OCI-LY1 (cell line): ENCODE measurements at regions not wholly inside any gene's neighbourhood (a gene's known extent, or its start where the extent isn't known, plus 50 kb on each side); places are given as distances from the start of the nearest gene placed in this dataset.

Experiments used
- H2AFZ ChIP-seq: fragments of 200-600 bp; sonication (generic), shearing (Covaris generic); 2 replicates; pipeline ENCODE4 v1.6.0; 2014; ENCODE audit warnings: antibody characterized with exemption, mild to moderate bottlenecking, low read length
- H3F3A ChIP-seq: fragments of 200-600 bp; sonication (generic), shearing (Covaris generic); 2 replicates; pipeline ENCODE4 v1.6.0; 2014; ENCODE audit warnings: mild to moderate bottlenecking, antibody characterized with exemption, low read length, moderate library complexity; ENCODE audit not compliant: insufficient read depth
- H3K27ac ChIP-seq: fragments of 200-600 bp; sonication (generic); 2 replicates; pipeline ENCODE4 v1.5.1; 2014; ENCODE audit warnings: low read length, mixed run types, mild to moderate bottlenecking, low read depth; ENCODE audit not compliant: poor library complexity, severe bottlenecking
- H3K27me3 ChIP-seq: fragments of 200-600 bp; sonication (generic); 2 replicates; pipeline ENCODE4 v1.6.0; 2014; ENCODE audit warnings: antibody characterized with exemption, mild to moderate bottlenecking, low read length, moderate library complexity; ENCODE audit not compliant: insufficient read depth
- H3K36me3 ChIP-seq: fragments of 200-600 bp; sonication (generic); 2 replicates; pipeline ENCODE4 v1.6.1; 2014; ENCODE audit warnings: mild to moderate bottlenecking, antibody characterized with exemption, low read length, moderate library complexity, mixed read lengths; ENCODE audit not compliant: insufficient read depth
- H3K4me1 ChIP-seq: fragments of 200-600 bp; sonication (generic); 2 replicates; pipeline ENCODE4 v1.5.1; 2014; ENCODE audit warnings: mild to moderate bottlenecking, low read length, moderate library complexity; ENCODE audit not compliant: insufficient read depth, severe bottlenecking
- H3K4me2 ChIP-seq: fragments of 200-600 bp; sonication (generic), shearing (Covaris generic); 2 replicates; pipeline ENCODE4 v1.6.1; 2014; ENCODE audit warnings: low read length
- H3K4me3 ChIP-seq: fragments of 200-600 bp; sonication (generic); 2 replicates; pipeline ENCODE4 v1.5.1; 2014; ENCODE audit warnings: low read length, low read depth, mild to moderate bottlenecking, mixed read lengths; ENCODE audit not compliant: poor library complexity, severe bottlenecking
- H3K79me2 ChIP-seq: fragments of 200-600 bp; shearing (Covaris generic); 2 replicates; pipeline ENCODE4 v1.6.1; 2016; ENCODE audit warnings: mixed run types, low read length, mixed read lengths; ENCODE audit not compliant: insufficient read depth
- H3K9ac ChIP-seq: fragments of 200-600 bp; sonication (generic), shearing (Covaris generic); 2 replicates; pipeline ENCODE4 v1.6.1; 2014; ENCODE audit warnings: mild to moderate bottlenecking, low read length, mixed read lengths
- H3K9me2 ChIP-seq: fragments of 200-600 bp; sonication (generic), shearing (Covaris generic); 2 replicates; pipeline ENCODE4 v1.6.1; 2014; ENCODE audit warnings: low read depth, mild to moderate bottlenecking, low read length, mixed read lengths
- H3K9me3 ChIP-seq: fragments of 200-600 bp; shearing (Covaris generic); 2 replicates; pipeline ENCODE4 v1.6.1; 2014; ENCODE audit warnings: low read length, mixed read lengths
- H4K20me1 ChIP-seq: fragments of 200-600 bp; sonication (generic), shearing (Covaris generic); 2 replicates; pipeline ENCODE4 v1.6.0; 2016; ENCODE audit warnings: mild to moderate bottlenecking, low read length; ENCODE audit not compliant: insufficient read depth
- EZH2 ChIP-seq: fragments of 200-600 bp; sonication (generic), shearing (Covaris generic); IDR thresholded peaks from 2 replicates; pipeline ENCODE4 v1.8.0; 2017; ENCODE audit warnings: borderline replicate concordance, mixed run types, mild to moderate bottlenecking, antibody characterized with exemption, low read length, moderate library complexity, mixed read lengths
- TF ChIP-seq, protein P1 (sequence below): fragments of 200-600 bp; sonication (generic), shearing (Covaris generic); IDR thresholded peaks from 2 replicates; pipeline ENCODE4 v1.5.1; 2017; ENCODE audit warnings: mild to moderate bottlenecking, antibody characterized with exemption, low read length, moderate library complexity, mixed read lengths

DNA sequence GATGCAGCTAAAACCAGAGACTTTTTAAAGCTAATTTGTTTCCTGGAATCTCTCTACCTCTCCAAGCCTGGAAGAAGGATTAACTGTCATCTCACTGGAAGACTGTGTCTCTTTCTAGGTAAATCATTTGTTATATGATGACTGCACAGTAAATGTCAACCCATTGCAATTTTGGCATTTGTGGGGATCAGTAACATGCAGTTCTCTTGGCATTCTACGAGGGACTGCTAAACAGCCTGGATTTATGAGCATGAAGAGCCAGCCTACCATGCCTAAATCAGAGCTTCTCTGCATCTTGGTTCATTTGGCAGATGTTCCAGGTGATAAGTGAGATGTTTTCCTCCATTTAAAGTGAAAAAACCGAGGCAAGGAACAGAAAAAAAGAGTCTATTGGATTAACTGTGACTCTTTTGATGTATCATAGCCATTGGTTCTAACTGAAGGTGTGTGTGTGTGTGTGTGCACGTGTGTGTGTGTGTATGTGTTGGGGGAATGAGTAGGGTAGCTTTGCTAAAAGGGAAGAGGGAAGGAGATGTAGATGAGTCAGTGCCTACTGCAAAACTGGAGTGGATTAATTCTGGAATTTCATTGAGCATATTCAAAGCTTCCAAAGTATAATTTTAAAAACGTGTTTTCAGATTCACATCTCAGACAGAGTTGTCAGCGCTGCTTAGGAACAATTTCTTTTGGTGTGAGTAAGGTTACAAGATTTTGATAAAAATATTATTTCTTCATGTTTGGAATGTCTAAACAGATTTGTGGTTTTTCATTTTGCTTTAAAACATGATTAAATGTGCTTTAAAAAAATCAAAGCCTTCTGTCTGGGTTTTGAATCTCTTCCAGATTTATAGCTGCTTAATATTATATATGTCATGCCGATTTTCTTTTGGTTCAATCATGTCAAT is 123.2 kb upstream of the LNX1 start:
- no peaks in the 10 kb centered on the region for H3K79me2 ChIP-seq
- TF ChIP-seq, protein P1, sequence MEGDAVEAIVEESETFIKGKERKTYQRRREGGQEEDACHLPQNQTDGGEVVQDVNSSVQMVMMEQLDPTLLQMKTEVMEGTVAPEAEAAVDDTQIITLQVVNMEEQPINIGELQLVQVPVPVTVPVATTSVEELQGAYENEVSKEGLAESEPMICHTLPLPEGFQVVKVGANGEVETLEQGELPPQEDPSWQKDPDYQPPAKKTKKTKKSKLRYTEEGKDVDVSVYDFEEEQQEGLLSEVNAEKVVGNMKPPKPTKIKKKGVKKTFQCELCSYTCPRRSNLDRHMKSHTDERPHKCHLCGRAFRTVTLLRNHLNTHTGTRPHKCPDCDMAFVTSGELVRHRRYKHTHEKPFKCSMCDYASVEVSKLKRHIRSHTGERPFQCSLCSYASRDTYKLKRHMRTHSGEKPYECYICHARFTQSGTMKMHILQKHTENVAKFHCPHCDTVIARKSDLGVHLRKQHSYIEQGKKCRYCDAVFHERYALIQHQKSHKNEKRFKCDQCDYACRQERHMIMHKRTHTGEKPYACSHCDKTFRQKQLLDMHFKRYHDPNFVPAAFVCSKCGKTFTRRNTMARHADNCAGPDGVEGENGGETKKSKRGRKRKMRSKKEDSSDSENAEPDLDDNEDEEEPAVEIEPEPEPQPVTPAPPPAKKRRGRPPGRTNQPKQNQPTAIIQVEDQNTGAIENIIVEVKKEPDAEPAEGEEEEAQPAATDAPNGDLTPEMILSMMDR = no peak
- no peak for TF ChIP-seq EZH2
- no peak overlapping the region for H3K9ac ChIP-seq
- no peak overlapping the region for H3K4me2 ChIP-seq
- no peaks in the 10 kb centered on the region for H4K20me1 ChIP-seq
- H2AFZ ChIP-seq = no peak overlapping the region
- no peaks in the 10 kb centered on the region for H3K36me3 ChIP-seq
- no peaks in the 10 kb centered on the region for H3K4me1 ChIP-seq
- H3K27me3 ChIP-seq = peaks cover 5% of the 10 kb centered on the region; the same call in 1 of the 2 replicates
- H3K9me2 ChIP-seq = no peaks in the 10 kb centered on the region
- no peak overlapping the region for H3K4me3 ChIP-seq
- no peaks in the 10 kb centered on the region for H3K9me3 ChIP-seq
- H3K27ac ChIP-seq = no peak overlapping the region
- no peaks in the 10 kb centered on the region for H3F3A ChIP-seq

DNA sequence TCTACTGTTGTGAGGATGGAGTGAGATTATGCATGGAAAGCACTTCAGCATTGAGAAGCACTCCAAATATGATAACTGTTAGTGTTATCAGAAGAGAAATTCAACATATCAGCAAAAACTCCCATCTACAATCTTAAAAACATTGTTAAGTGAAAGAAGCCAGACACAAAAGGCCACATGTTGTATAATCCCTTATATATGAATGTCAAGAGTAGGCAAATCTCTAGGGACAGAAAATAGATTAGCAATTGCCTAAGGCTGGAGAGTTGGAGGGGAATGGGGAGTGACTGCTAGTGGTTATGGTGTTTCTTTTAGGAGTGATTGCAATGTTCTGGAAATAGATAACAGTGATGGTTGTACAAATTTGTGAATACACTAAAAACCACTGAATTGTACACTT is 122.5 kb upstream of the LNX1 start:
- no peak overlapping the region for H2AFZ ChIP-seq
- no peaks in the 10 kb centered on the region for H4K20me1 ChIP-seq
- H3K4me3 ChIP-seq = no peak overlapping the region
- no peaks in the 10 kb centered on the region for H3K4me1 ChIP-seq
- H3K79me2 ChIP-seq = no peaks in the 10 kb centered on the region
- H3K4me2 ChIP-seq = no peak overlapping the region
- H3K9me3 ChIP-seq = no peaks in the 10 kb centered on the region
- H3K36me3 ChIP-seq = no peaks in the 10 kb centered on the region
- no peak overlapping the region for H3K27ac ChIP-seq
- no peaks in the 10 kb centered on the region for H3F3A ChIP-seq
- peaks cover 5% of the 10 kb centered on the region; the same call in 1 of the 2 replicates for H3K27me3 ChIP-seq
- H3K9me2 ChIP-seq = no peaks in the 10 kb centered on the region
- no peak for TF ChIP-seq EZH2
- TF ChIP-seq, protein P1 = no peak
- H3K9ac ChIP-seq = no peak overlapping the region

DNA sequence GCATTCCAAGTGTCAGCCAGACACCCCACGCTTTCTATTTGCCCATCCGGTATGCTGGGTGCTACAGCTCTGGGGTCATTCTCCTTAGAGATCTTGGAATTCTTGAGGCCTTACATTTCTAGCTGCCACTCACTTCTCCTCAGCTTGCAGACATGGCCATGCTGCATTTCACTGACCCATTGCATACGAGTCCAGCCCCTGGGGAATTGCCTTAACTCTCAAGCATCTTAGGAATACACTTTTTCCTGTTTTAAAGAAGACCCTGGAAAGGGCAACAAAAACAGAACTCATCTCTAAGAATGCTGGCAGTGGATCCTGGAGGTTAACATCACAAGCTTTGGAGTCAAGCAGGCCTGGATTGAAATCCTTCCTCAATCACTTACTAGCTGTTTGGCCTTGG is 122.0 kb upstream of the LNX1 start:
- H3K27me3 ChIP-seq = peaks cover 5% of the 10 kb centered on the region; the same call in 1 of the 2 replicates
- H3K9me2 ChIP-seq = no peaks in the 10 kb centered on the region
- H3K4me2 ChIP-seq = no peak overlapping the region
- H3K36me3 ChIP-seq = no peaks in the 10 kb centered on the region
- no peaks in the 10 kb centered on the region for H4K20me1 ChIP-seq
- no peaks in the 10 kb centered on the region for H3F3A ChIP-seq
- TF ChIP-seq, protein P1 = no peak
- no peak for TF ChIP-seq EZH2
- H3K9ac ChIP-seq = no peak overlapping the region
- H3K79me2 ChIP-seq = no peaks in the 10 kb centered on the region
- no peak overlapping the region for H2AFZ ChIP-seq
- H3K4me3 ChIP-seq = no peak overlapping the region
- H3K27ac ChIP-seq = no peak overlapping the region
- no peaks in the 10 kb centered on the region for H3K4me1 ChIP-seq
- no peaks in the 10 kb centered on the region for H3K9me3 ChIP-seq
